Stimulated activated CD4-positive, alpha-beta T cell treated with anti-CD3 and anti-CD28 coated beads, Interleukin-2, amount 100 ng/mL, for 48 hours (primary cell): ENCODE measurements at regions not wholly inside any gene's neighbourhood (a gene's known extent, or its start where the extent isn't known, plus 50 kb on each side); places are given as distances from the start of the nearest gene placed in this dataset.

Source experiments
- DNase-seq, 2 donors: peaks; one replicate each; pipeline ENCODE4 v3.0.0-alpha.2; 2020

GRCh38 chr2:150570712-150571111 lies 83.2 kb upstream of the RND3 start:
- no peak for DNase-seq

GRCh38 chr2:150569761-150570160 lies 82.3 kb upstream of the RND3 start:
- DNase-seq, result no peak

- DNase-seq, result no peak
Observed at GRCh38 chr2:150567771-150568301, 80.4 kb upstream of the RND3 start.

GRCh38 chr2:150566289-150566688 lies 78.8 kb upstream of the RND3 start:
- DNase-seq, result no peak

- no peak for DNase-seq
Observed at GRCh38 chr2:150561076-150561475, 73.6 kb upstream of the RND3 start.

- no peak for DNase-seq
Observed at GRCh38 chr2:150557020-150557600, 69.6 kb upstream of the RND3 start.

- DNase-seq, result no peak
Observed at GRCh38 chr2:150555611-150556356, 68.3 kb upstream of the RND3 start.

GRCh38 chr2:150554046-150554445 lies 66.6 kb upstream of the RND3 start:
- DNase-seq, result no peak

- DNase-seq, result no peak
Observed at GRCh38 chr2:150552041-150552820, 64.8 kb upstream of the RND3 start.

GRCh38 chr2:150549381-150549780 lies 61.9 kb upstream of the RND3 start:
- no peak for DNase-seq

- DNase-seq, result no peak
Observed at GRCh38 chr2:150548527-150548926, 61.1 kb upstream of the RND3 start.

- DNase-seq, result no peak
Observed at GRCh38 chr2:150545916-150546315, 58.4 kb upstream of the RND3 start.

GRCh38 chr2:150544731-150545130 lies 57.3 kb upstream of the RND3 start:
- DNase-seq, result no peak

GRCh38 chr2:150542692-150543091 lies 55.2 kb upstream of the RND3 start:
- DNase-seq, result no peak

GRCh38 chr2:150542172-150542571 lies 54.7 kb upstream of the RND3 start:
- no peak for DNase-seq

- no peak for DNase-seq
Observed at GRCh38 chr2:150538651-150539201, 51.3 kb upstream of the RND3 start.
